ENCODE measurements at regions not wholly inside any gene's neighbourhood (a gene's known extent, or its start where the extent isn't known, plus 50 kb on each side); places are given as distances from the start of the nearest gene placed in this dataset.

GRCh38 chr5:63563008-63563917 lies 399.0 kb downstream of the HTR1A start:
- Histone ChIP-seq H3K79me2 (ENCODE audit: control insufficient read depth in 1 of 2, insufficient read depth in 2 of 2, low read length in 2 of 2) (no peaks in the 10 kb centered on the region), H3K23ac (ENCODE audit: insufficient read length) (no peak overlapping the region), H3K4me1 (replicated peaks in 1 of 4; ENCODE audit: control insufficient read depth in 3 of 4, insufficient read depth in 4 of 4, low read length in 3 of 4) (no peaks in the 10 kb centered on the region), H3K36me3 (ENCODE audit: control insufficient read depth in 2 of 4, insufficient read depth in 4 of 4, low read length in 3 of 4) (no peaks in the 10 kb centered on the region), H2BK120ac (replicated peaks; ENCODE audit: low read depth, low read length) (no peak overlapping the region), H4K91ac (replicated peaks; ENCODE audit: insufficient read length, low read length) (no peak overlapping the region), H3K18ac (ENCODE audit: extremely low read depth, low read length) (no peak overlapping the region), H2BK15ac (ENCODE audit: low read length) (no peak overlapping the region), H3K9ac (replicated peaks in 1 of 4; ENCODE audit: extremely low read depth in 1 of 4, low read depth in 3 of 4, low read length in 3 of 4) (no peak overlapping the region), H3K4me3 (ENCODE audit: extremely low read depth in 1 of 4, insufficient read depth in 2 of 4, low read depth in 3 of 4, low read length in 4 of 4) (no peak overlapping the region), H4K8ac (ENCODE audit: extremely low read depth, insufficient read depth, low read length) (no peak overlapping the region), H3K27ac (ENCODE audit: low read depth, low read length) (no peak overlapping the region), H3K23me2 (ENCODE audit: low read depth, low read length) (no peaks in the 10 kb centered on the region), H2BK12ac (ENCODE audit: low read depth, low read length) (no peak overlapping the region), H3K27me3 (replicated peaks in 1 of 4; ENCODE audit: control insufficient read depth in 3 of 4, extremely low read depth in 1 of 4, insufficient read depth in 3 of 4, low read length in 3 of 4) (no peaks in the 10 kb centered on the region), H3K56ac (replicated peaks; ENCODE audit: insufficient read length, low read depth, low read length) (no peak overlapping the region), H4K20me1 (replicated peaks in 1 of 2; ENCODE audit: control insufficient read depth in 1 of 2, insufficient read depth in 2 of 2, low read length in 2 of 2) (no peaks in the 10 kb centered on the region), H2BK5ac (ENCODE audit: low read depth, low read length) (no peak overlapping the region), H3K79me1 (ENCODE audit: low read depth, low read length) (no peaks in the 10 kb centered on the region), H2BK20ac (ENCODE audit: low read length) (no peak overlapping the region), H3K4ac (replicated peaks; ENCODE audit: insufficient read length, low read depth, low read length) (no peak overlapping the region), H3K9me3 (ENCODE audit: insufficient read depth in 2 of 2, low read depth in 1 of 2, low read length in 1 of 2) (no peaks in the 10 kb centered on the region), H3K4me2 (ENCODE audit: insufficient read depth in 1 of 2, low read depth in 2 of 2, low read length in 2 of 2) (no peak overlapping the region), H2AFZ (ENCODE audit: low read length) (peak overlapping the region; percentile 22; the same call in 1 of the 2 replicates), H2AK5ac (ENCODE audit: low read depth, low read length) (no peak overlapping the region), H3K14ac (ENCODE audit: insufficient read length) (no peak overlapping the region), H4K5ac (ENCODE audit: insufficient read length, low read depth, low read length) (no peak overlapping the region)
- ChIA-PET CTCF (ENCODE audit: partially characterized antibody) (interaction anchor here (1.0 to 1.2 kb wide), 2 partner anchors 13 to 161 kb away, joined by 3 read pairs; no protein-coding TSS in a partner anchor), POLR2A (ENCODE audit: partially characterized antibody) (no interaction called here)
- WGBS, 2 experiments (ENCODE audit: extremely low coverage in 1 of 2, insufficient coverage in 1 of 2, insufficient read length in 1 of 2, insufficient replicate concordance in 2 of 2, low coverage in 1 of 2, low lambda C conversion rate in 2 of 2, missing lambda C conversion rate in 1 of 2), result 90% methylated on average over 20 of the region's 20 CpGs; no CpG with 5 or more reads in 1 of the 2 experiments
- no peak for DNase-seq (ENCODE audit: low read depth in 1 of 2, low spot score in 2 of 2)
- no peak for FAIRE-seq
- TF ChIP-seq RFX5 (IDR thresholded peaks at IDR 0.05; ENCODE audit: borderline replicate concordance, low read depth, low read length) (no peak), TBP (IDR thresholded peaks at IDR 0.05; ENCODE audit: low read depth, low read length) (no peak)

Data from H1 (cell line).